A549 (cell line): ENCODE measurements at regions not wholly inside any gene's neighbourhood (a gene's known extent, or its start where the extent isn't known, plus 50 kb on each side); places are given as distances from the start of the nearest gene placed in this dataset.

Experiments
- ATAC-seq, 2 experiments: fragments of 200-7000 bp in 1 of 2; fragments of >200 bp in 1 of 2; cut with Nextera tagmentation in 1 of 2; cut with Tn5 transposase in 1 of 2; 3 replicates each; pipeline versions ENCODE4 v1.8.0 to v1.9.1; 2018 to 2020; ENCODE audit warnings: mild to moderate bottlenecking in 1 of 2, moderate library complexity in 1 of 2
- CTCF ChIA-PET: fragments of 300-600 bp; sonication (Branson Sonifier 250); formaldehyde crosslinking; extraction: SDS; loops from one replicate; lab custom pipeline; 2021; ENCODE audit warnings: antibody characterized with exemption, inconsistent platforms; lab: Yijun Ruan, JAX
- POLR2A ChIA-PET: fragments of 350-600 bp; formaldehyde crosslinking; extraction: SDS; loops from one replicate; lab custom pipeline; 2021; ENCODE audit warnings: antibody characterized with exemption, inconsistent platforms; lab: Yijun Ruan, JAX
- DNase-seq, 2 experiments: peaks; one replicate each; pipeline versions ENCODE4 v3.0.0 to v3.0.0-alpha.2; 2011 to 2016; ENCODE audit warnings: low read depth in 1 of 2, low spot score in 1 of 2
- FAIRE-seq: peaks from 2 replicates; lab custom pipeline; 2011; peaks lifted over from hg19 to GRCh38; lab: Jason Lieb, UNC
- H3K27ac ChIP-seq, 2 experiments: fragments of >200 bp; sonication (Bioruptor Twin); formaldehyde crosslinking; 3 replicates each; pipeline ENCODE4 v1.5.1; 2016 to 2017
- H3K4me1 ChIP-seq: fragments of >200 bp; sonication (Bioruptor Twin); formaldehyde crosslinking; 3 replicates; pipeline ENCODE4 v1.6.1; 2016
- H3K4me2 ChIP-seq: fragments of >200 bp; sonication (Bioruptor Twin); formaldehyde crosslinking; 3 replicates; pipeline ENCODE4 v1.6.1; 2016
- H3K4me3 ChIP-seq: fragments of >200 bp; sonication (Bioruptor Twin); formaldehyde crosslinking; 3 replicates; pipeline ENCODE4 v1.5.1; 2016
- H3K9me3 ChIP-seq: fragments of >200 bp; sonication (Bioruptor Twin); formaldehyde crosslinking; 3 replicates; pipeline ENCODE4 v1.6.1; 2016
- ATOH8 ChIP-seq: fragments of 250-450 bp; sonication (Bioruptor Pico); IDR thresholded peaks from 2 replicates; pipeline ENCODE4 v1.5.0; 2020; ENCODE audit warnings: low read depth, mild to moderate bottlenecking, moderate library complexity
- CBX2 ChIP-seq: fragments of 200-600 bp; sonication (generic); IDR thresholded peaks from 2 replicates; pipeline ENCODE4 v1.6.1; 2016; ENCODE audit warnings: low read depth, mild to moderate bottlenecking, borderline replicate concordance
- CHD2 ChIP-seq: fragments of 150-350 bp; IDR thresholded peaks from 2 replicates; pipeline ENCODE4 v1.6.1; 2014; ENCODE audit warnings: low read length; ENCODE audit not compliant: partially characterized antibody
- EHF ChIP-seq: fragments of 250-450 bp; sonication (Bioruptor Pico); IDR thresholded peaks from 2 replicates; pipeline ENCODE4 v1.5.0; 2020; ENCODE audit warnings: mild to moderate bottlenecking
- ESRRA ChIP-seq: fragments of 150-350 bp; IDR thresholded peaks from 2 replicates; pipeline ENCODE4 v1.6.1; 2014; ENCODE audit warnings: mild to moderate bottlenecking, low read length, borderline replicate concordance
- FOSL2 ChIP-seq, 2 experiments: fragments of 450-650 bp in 1 of 2; fragments of >200 bp in 1 of 2; sonication (Bioruptor Twin) in 1 of 2; formaldehyde crosslinking; IDR thresholded peaks; 2 replicates each; pipeline versions ENCODE4 v1.5.0 to v1.6.1; 2016 to 2020; ENCODE audit warnings: mild to moderate bottlenecking in 1 of 2, moderate library complexity in 1 of 2
- FOXS1 ChIP-seq: fragments of 250-450 bp; sonication (Bioruptor Pico); IDR thresholded peaks from 2 replicates; pipeline ENCODE4 v1.5.0; 2020; ENCODE audit warnings: mild to moderate bottlenecking, moderate library complexity
- HEYL ChIP-seq: fragments of 250-450 bp; sonication (Bioruptor Pico); IDR thresholded peaks from 2 replicates; pipeline ENCODE4 v1.8.0; 2021; ENCODE audit warnings: mild to moderate bottlenecking, moderate library complexity
- HMGXB4 ChIP-seq: fragments of 250-450 bp; sonication (Bioruptor Pico); IDR thresholded peaks from 2 replicates; pipeline ENCODE4 v1.5.0; 2021; ENCODE audit warnings: mild to moderate bottlenecking, moderate library complexity, borderline replicate concordance
- JUN ChIP-seq, 2 experiments: fragments of >200 bp; sonication (Bioruptor Twin); formaldehyde crosslinking; IDR thresholded peaks; 2 replicates in 1 of 2; 3 replicates in 1 of 2; pipeline ENCODE4 v1.6.1; 2016 to 2017
- KDM1A ChIP-seq: fragments of 200-600 bp; sonication (generic); IDR thresholded peaks from 2 replicates; pipeline ENCODE4 v1.6.1; 2016; ENCODE audit warnings: low read depth, mild to moderate bottlenecking
- MAFK ChIP-seq: fragments of 450-650 bp; IDR thresholded peaks from 2 replicates; pipeline ENCODE4 v1.6.1; 2014; ENCODE audit not compliant: partially characterized antibody
- NFE2L2 ChIP-seq: fragments of 150-350 bp; conservative IDR thresholded peaks from 2 replicates; pipeline ENCODE4 v1.6.1; 2014; ENCODE audit warnings: low read length
- NPAS2 ChIP-seq: fragments of 250-450 bp; sonication (Bioruptor Pico); IDR thresholded peaks from 2 replicates; pipeline ENCODE4 v1.8.0; 2022; ENCODE audit warnings: mild to moderate bottlenecking, moderate library complexity, borderline replicate concordance
- NR3C1 ChIP-seq: fragments of >200 bp; sonication (Bioruptor Twin); formaldehyde crosslinking; IDR thresholded peaks from 3 replicates; pipeline ENCODE4 v1.6.1; 2017
- RARB ChIP-seq: fragments of 250-450 bp; sonication (Bioruptor Pico); IDR thresholded peaks from 2 replicates; pipeline ENCODE4 v1.8.0; 2021; ENCODE audit warnings: mild to moderate bottlenecking, moderate library complexity
- RCOR1 ChIP-seq: fragments of 150-350 bp; IDR thresholded peaks from 2 replicates; pipeline ENCODE4 v1.6.1; 2014; ENCODE audit warnings: antibody characterized with exemption, low read length, low read depth
- REST ChIP-seq: fragments of 200-600 bp; sonication (generic); IDR thresholded peaks from 2 replicates; pipeline ENCODE4 v1.6.1; 2016; ENCODE audit warnings: antibody characterized with exemption, mild to moderate bottlenecking, moderate library complexity
- RFX5 ChIP-seq: fragments of 450-650 bp; IDR thresholded peaks from 2 replicates; pipeline ENCODE4 v1.7.1; 2014; ENCODE audit warnings: antibody characterized with exemption, mild to moderate bottlenecking, moderate library complexity
- RNF2 ChIP-seq: fragments of 200-600 bp; sonication (generic); IDR thresholded peaks from 2 replicates; pipeline ENCODE4 v1.6.1; 2016; ENCODE audit warnings: low read depth, mild to moderate bottlenecking, antibody characterized with exemption, moderate library complexity, borderline replicate concordance
- SREBF2 ChIP-seq: fragments of 450-650 bp; IDR thresholded peaks from 2 replicates; pipeline ENCODE4 v1.6.1; 2014; ENCODE audit warnings: mild to moderate bottlenecking, moderate library complexity
- WGBS: methylation state at CpG from one replicate; pipeline ENCODE4 v1.1.6; 2017; ENCODE audit errors: missing lambda C conversion rate; 5-methylcytosine and 5-hydroxymethylcytosine counted together

GRCh38 chr13:84683448-84683847 lies 801.2 kb upstream of the SLITRK1 start:
- CTCF ChIA-PET = no interaction called here
- Histone ChIP-seq H3K9me3 (no peaks in the 10 kb centered on the region), H3K4me1 (no peaks in the 10 kb centered on the region), H3K4me2 (no peak overlapping the region), H3K27ac (no peak overlapping the region), H3K4me3 (no peak overlapping the region)
- ATAC-seq (no peak), FAIRE-seq (no peak), DNase-seq (no peak)
- POLR2A ChIA-PET = no interaction called here
- no peak for TF ChIP-seq ATOH8
- TF ChIP-seq FOSL2 (IDR thresholded peaks at IDR 0.05) = no peak
- TF ChIP-seq FOSL2 (CRISPR knock-in tag; IDR thresholded peaks at IDR 0.05) = no peak
- TF ChIP-seq HMGXB4 (CRISPR knock-in tag) = no peak
- no peak for TF ChIP-seq NFE2L2
- TF ChIP-seq CBX2 = no peak

- TF ChIP-seq NPAS2 (CRISPR knock-in tag) (no peak), RARB (no peak), CHD2 (no peak), RFX5 (no peak), NR3C1 (no peak), RNF2 (no peak), ESRRA (no peak), REST (no peak), EHF (CRISPR knock-in tag) (no peak), FOXS1 (CRISPR knock-in tag) (no peak), SREBF2 (no peak), HEYL (CRISPR knock-in tag) (no peak), RCOR1 (no peak), JUN (IDR thresholded peaks at IDR 0.05) (no peak), MAFK (no peak), KDM1A (no peak)
- H3K4me1 ChIP-seq = no peaks in the 10 kb centered on the region
- H3K9me3 ChIP-seq = no peaks in the 10 kb centered on the region
- H3K4me2 ChIP-seq = no peak overlapping the region
- DNase-seq (no peak), FAIRE-seq (no peak), ATAC-seq (no peak)
- whole genome bisulfite sequencing = 33% methylated on average over 2 of the region's 2 CpGs
- ChIA-PET POLR2A (no interaction called here), CTCF (no interaction called here)
- no peak overlapping the region for H3K27ac ChIP-seq
- no peak overlapping the region for H3K4me3 ChIP-seq
These were observed 795.6 kb upstream of the SLITRK1 start for GRCh38 chr13:84677836-84678235.
